ENCODE measurements at regions not wholly inside any gene's neighbourhood (a gene's known extent, or its start where the extent isn't known, plus 50 kb on each side); places are given as distances from the start of the nearest gene placed in this dataset.

DNA sequence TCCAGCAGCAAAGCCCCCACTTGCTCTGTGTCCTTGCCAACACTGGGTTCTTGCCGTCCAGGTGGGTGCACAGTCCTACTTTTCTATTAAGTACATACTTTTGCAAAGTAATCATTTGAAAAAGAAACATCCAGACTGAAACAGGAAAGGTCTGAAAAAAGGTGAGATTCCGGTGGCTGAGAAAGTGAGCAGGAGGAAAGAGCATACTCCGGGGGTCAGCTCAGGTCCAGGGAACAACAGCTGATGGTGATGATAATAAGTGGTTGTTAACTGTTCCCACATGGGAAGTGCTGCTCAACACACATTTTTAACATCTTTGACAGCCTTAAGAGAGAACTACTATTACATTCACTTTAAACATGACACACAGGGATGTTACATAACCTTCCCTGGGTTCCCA, 86.1 kb upstream of the UXS1 start:
- no peaks in the 10 kb centered on the region for H3K27me3 ChIP-seq (ENCODE audit: insufficient read depth, poor library complexity, severe bottlenecking)

DNA sequence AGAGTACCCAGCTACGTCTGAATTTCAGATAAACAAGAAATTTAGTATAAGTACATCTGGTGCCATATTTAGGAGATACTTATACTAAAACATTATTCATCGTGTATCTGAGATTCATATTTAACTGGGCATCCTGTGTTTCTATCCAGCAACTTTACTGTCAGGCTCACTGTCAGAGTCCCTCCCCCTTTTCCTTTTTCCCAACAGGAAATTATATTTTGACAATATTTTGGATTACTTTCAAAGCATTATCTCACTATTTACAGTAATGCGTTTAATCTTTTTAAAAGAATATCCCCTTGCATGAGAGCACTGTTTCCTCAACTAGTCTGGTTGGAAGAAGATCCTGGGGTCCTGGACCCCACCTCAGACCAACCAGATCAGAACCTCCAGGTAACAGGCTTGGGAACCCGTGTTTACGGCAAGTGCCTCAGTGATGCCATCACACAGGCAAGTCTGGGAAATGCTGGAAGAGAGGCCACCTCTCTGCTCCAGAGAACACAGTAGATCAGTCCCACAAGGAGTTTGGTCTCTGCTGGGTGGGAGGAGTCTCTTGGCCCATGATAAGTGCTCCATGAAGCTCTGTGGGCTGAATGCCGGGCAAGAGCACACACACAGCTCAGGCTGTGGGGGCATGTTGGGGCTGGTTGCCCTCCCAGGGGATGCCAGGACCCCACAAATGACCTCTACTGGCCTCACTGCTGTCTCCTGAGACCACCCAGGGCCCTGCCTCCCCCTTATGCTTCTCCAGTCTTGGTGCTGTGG, 84.2 kb upstream of the UXS1 start:
- no peak for DNase-seq (ENCODE audit: low read depth in 1 of 2, low spot score in 1 of 2)
- TF ChIP-seq, protein P1, sequence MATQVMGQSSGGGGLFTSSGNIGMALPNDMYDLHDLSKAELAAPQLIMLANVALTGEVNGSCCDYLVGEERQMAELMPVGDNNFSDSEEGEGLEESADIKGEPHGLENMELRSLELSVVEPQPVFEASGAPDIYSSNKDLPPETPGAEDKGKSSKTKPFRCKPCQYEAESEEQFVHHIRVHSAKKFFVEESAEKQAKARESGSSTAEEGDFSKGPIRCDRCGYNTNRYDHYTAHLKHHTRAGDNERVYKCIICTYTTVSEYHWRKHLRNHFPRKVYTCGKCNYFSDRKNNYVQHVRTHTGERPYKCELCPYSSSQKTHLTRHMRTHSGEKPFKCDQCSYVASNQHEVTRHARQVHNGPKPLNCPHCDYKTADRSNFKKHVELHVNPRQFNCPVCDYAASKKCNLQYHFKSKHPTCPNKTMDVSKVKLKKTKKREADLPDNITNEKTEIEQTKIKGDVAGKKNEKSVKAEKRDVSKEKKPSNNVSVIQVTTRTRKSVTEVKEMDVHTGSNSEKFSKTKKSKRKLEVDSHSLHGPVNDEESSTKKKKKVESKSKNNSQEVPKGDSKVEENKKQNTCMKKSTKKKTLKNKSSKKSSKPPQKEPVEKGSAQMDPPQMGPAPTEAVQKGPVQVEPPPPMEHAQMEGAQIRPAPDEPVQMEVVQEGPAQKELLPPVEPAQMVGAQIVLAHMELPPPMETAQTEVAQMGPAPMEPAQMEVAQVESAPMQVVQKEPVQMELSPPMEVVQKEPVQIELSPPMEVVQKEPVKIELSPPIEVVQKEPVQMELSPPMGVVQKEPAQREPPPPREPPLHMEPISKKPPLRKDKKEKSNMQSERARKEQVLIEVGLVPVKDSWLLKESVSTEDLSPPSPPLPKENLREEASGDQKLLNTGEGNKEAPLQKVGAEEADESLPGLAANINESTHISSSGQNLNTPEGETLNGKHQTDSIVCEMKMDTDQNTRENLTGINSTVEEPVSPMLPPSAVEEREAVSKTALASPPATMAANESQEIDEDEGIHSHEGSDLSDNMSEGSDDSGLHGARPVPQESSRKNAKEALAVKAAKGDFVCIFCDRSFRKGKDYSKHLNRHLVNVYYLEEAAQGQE (IDR thresholded peaks at IDR 0.05; ENCODE audit: insufficient replicate concordance, low read depth) = no peak
- TF ChIP-seq SPI1 (IDR thresholded peaks at IDR 0.05; ENCODE audit: borderline replicate concordance, low read depth) (no peak), POLR2AphosphoS5 (IDR thresholded peaks at IDR 0.05; ENCODE audit: low read depth) (no peak), GABPA (IDR thresholded peaks at IDR 0.05; ENCODE audit: low read depth) (no peak)
- TF ChIP-seq, protein P2, sequence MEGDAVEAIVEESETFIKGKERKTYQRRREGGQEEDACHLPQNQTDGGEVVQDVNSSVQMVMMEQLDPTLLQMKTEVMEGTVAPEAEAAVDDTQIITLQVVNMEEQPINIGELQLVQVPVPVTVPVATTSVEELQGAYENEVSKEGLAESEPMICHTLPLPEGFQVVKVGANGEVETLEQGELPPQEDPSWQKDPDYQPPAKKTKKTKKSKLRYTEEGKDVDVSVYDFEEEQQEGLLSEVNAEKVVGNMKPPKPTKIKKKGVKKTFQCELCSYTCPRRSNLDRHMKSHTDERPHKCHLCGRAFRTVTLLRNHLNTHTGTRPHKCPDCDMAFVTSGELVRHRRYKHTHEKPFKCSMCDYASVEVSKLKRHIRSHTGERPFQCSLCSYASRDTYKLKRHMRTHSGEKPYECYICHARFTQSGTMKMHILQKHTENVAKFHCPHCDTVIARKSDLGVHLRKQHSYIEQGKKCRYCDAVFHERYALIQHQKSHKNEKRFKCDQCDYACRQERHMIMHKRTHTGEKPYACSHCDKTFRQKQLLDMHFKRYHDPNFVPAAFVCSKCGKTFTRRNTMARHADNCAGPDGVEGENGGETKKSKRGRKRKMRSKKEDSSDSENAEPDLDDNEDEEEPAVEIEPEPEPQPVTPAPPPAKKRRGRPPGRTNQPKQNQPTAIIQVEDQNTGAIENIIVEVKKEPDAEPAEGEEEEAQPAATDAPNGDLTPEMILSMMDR (IDR thresholded peaks at IDR 0.05; ENCODE audit: insufficient read depth, low read length) = no peak
- no peaks in the 10 kb centered on the region for H3K27me3 ChIP-seq (ENCODE audit: insufficient read depth, poor library complexity, severe bottlenecking)
- H3K27ac ChIP-seq (replicated peaks) = no peak overlapping the region
- no peak overlapping the region for H3K4me3 ChIP-seq (replicated peaks; ENCODE audit: insufficient read depth, low read length)

More for the DNA sequence above, 86.1 kb upstream of the UXS1 start:
- Histone ChIP-seq H3K4me3 (replicated peaks; ENCODE audit: insufficient read depth, low read length) (no peak overlapping the region), H3K27ac (replicated peaks) (no peak overlapping the region)
- TF ChIP-seq GABPA (IDR thresholded peaks at IDR 0.05; ENCODE audit: low read depth) = no peak
- no peak for TF ChIP-seq SPI1 (IDR thresholded peaks at IDR 0.05; ENCODE audit: borderline replicate concordance, low read depth)
- DNase-seq (ENCODE audit: low read depth in 1 of 2, low spot score in 1 of 2) = no peak

- DNase-seq (ENCODE audit: low read depth in 1 of 2, low spot score in 1 of 2) = no peak
- Histone ChIP-seq H3K27ac (replicated peaks) (no peak overlapping the region), H3K4me3 (replicated peaks; ENCODE audit: insufficient read depth, low read length) (no peak overlapping the region), H3K27me3 (ENCODE audit: insufficient read depth, poor library complexity, severe bottlenecking) (no peaks in the 10 kb centered on the region)
- TF ChIP-seq SPI1 (IDR thresholded peaks at IDR 0.05; ENCODE audit: borderline replicate concordance, low read depth) (no peak), POLR2AphosphoS5 (IDR thresholded peaks at IDR 0.05; ENCODE audit: low read depth) (no peak), GABPA (IDR thresholded peaks at IDR 0.05; ENCODE audit: low read depth) (no peak)
- TF ChIP-seq, protein P1 (IDR thresholded peaks at IDR 0.05; ENCODE audit: insufficient replicate concordance, low read depth) = no peak
- TF ChIP-seq, protein P2 (IDR thresholded peaks at IDR 0.05; ENCODE audit: insufficient read depth, low read length) = no peak
Observed at GRCh38 chr2:106277426-106277825, 83.3 kb upstream of the UXS1 start.

- H3K27me3 ChIP-seq (ENCODE audit: insufficient read depth, poor library complexity, severe bottlenecking) = no peaks in the 10 kb centered on the region
- no peak for DNase-seq (ENCODE audit: low read depth in 1 of 2, low spot score in 1 of 2)
- TF ChIP-seq GABPA (IDR thresholded peaks at IDR 0.05; ENCODE audit: low read depth) = no peak
- TF ChIP-seq SPI1 (IDR thresholded peaks at IDR 0.05; ENCODE audit: borderline replicate concordance, low read depth) = no peak
- no peak for TF ChIP-seq POLR2AphosphoS5 (IDR thresholded peaks at IDR 0.05; ENCODE audit: low read depth)
- TF ChIP-seq, protein P2 (IDR thresholded peaks at IDR 0.05; ENCODE audit: insufficient read depth, low read length) = no peak
- TF ChIP-seq, protein P1 (IDR thresholded peaks at IDR 0.05; ENCODE audit: insufficient replicate concordance, low read depth) = no peak
- H3K27ac ChIP-seq (replicated peaks) = no peak overlapping the region
- no peak overlapping the region for H3K4me3 ChIP-seq (replicated peaks; ENCODE audit: insufficient read depth, low read length)
Observed at GRCh38 chr2:106275971-106276370, 81.9 kb upstream of the UXS1 start.
